Iris pigment epithelial cell (primary cell): ENCODE measurements at regions not wholly inside any gene's neighbourhood (a gene's known extent, or its start where the extent isn't known, plus 50 kb on each side); places are given as distances from the start of the nearest gene placed in this dataset.
"Not testable (repeated sequence)": the region's sequence is repeated elsewhere in the genome, so short reads cannot be mapped to it uniquely, and the experiment has no call there.

Experiments
- DNase-seq: peaks from one replicate; pipeline ENCODE4 v3.0.0-alpha.2; 2011; ENCODE audit warnings: low read depth

GRCh38 chr1:38500891-38501290, 358.7 kb downstream of the RRAGC start:
- no peak for DNase-seq

GRCh38 chr1:38500352-38500751, 359.2 kb downstream of the RRAGC start:
- peak; percentile 12 for DNase-seq

- no peak for DNase-seq
Observed at GRCh38 chr1:38498686-38499085, 360.9 kb downstream of the RRAGC start.

GRCh38 chr1:38497921-38498656, 361.5 kb downstream of the RRAGC start:
- no peak for DNase-seq

- not testable (repeated sequence) for DNase-seq
Observed at GRCh38 chr1:38493306-38493705, 366.3 kb downstream of the RRAGC start.

GRCh38 chr1:38489844-38490270, 369.7 kb downstream of the RRAGC start:
- peak; percentile 3 for DNase-seq

DNA sequence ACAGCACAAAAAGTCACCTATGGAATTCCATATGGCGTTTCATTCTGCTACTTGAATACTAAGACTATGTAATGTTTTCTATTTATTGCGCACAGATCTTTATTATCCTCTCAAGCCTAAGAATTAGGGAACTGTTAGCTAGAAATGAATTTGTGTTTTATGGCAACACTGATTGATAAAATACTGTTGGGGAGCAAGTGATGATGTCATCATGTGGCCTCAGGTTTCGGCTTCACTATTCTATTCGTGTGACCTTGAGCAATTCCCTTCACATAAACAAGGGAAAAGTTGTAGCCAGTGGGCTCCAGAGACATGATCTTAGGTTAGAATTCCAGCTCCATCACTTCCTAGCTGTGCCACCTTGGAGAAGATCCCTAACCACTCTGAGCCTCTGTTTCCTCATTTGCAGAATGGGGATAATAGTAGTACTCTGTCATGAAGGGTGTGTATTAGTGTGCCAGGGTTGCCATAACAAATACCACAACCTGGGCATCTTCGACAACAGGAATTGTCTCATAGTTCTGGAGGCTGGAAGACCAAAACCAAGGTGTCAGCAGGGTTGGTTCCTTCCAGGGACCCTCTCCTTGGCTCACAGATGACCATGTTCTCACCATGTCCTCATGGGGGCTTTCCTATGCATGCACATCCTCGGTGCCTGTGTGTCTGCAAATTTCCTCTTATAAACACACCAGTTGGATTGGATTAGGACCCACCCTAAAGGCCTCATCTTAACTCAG, 371.2 kb downstream of the RRAGC start:
- DNase-seq, result no peak

DNA sequence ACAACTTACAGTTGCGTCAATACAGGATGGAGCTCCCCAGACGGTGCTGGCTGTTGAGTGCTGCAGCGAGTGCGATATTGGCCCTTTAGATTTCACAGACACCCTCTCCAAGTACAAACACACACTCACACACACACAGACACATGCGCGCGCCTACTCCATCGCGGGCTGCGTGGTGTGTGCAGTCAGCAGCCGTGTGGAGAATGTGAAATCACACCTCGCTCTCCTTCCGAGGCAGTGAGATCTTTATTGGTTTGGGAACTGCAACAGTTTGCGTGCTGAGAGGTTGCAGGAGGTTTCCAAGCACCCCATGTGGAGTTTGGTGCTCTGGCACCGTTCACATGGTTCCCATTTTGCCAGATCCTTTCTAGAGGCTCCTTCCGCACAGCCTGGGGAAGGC, 372.2 kb downstream of the RRAGC start:
- DNase-seq, result no peak

- no peak for DNase-seq
Observed at GRCh38 chr1:38486085-38486484, 373.5 kb downstream of the RRAGC start.

- no peak for DNase-seq
Observed at GRCh38 chr1:38481871-38482826, 377.4 kb downstream of the RRAGC start.

GRCh38 chr1:38479662-38480061, 379.9 kb downstream of the RRAGC start:
- not testable (repeated sequence) for DNase-seq

- DNase-seq, result no peak
Observed at GRCh38 chr1:38477811-38478210, 381.8 kb downstream of the RRAGC start.

GRCh38 chr1:38476850-38477178, 382.8 kb downstream of the RRAGC start:
- DNase-seq, result no peak

GRCh38 chr1:38476111-38476849, 383.3 kb downstream of the RRAGC start:
- DNase-seq, result no peak

DNA sequence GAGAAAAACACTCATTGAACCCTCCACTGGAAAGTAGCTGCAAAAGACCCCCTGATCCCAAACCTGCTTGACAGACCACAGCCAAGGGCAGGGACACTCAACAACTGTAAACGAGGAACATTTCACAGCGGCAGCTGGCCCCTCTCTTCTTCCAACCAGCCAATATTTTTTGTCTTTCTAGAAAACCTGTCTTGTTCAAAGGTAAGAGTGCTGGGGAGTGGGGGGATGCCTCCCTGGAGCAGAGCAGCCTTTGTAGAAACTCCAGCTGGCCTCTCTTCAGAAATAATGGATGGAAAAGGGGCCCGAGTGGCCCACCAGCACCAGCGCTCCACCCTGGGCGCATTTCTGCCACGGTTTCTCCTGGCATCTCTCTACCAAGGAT, 384.0 kb downstream of the RRAGC start:
- no peak for DNase-seq

DNA sequence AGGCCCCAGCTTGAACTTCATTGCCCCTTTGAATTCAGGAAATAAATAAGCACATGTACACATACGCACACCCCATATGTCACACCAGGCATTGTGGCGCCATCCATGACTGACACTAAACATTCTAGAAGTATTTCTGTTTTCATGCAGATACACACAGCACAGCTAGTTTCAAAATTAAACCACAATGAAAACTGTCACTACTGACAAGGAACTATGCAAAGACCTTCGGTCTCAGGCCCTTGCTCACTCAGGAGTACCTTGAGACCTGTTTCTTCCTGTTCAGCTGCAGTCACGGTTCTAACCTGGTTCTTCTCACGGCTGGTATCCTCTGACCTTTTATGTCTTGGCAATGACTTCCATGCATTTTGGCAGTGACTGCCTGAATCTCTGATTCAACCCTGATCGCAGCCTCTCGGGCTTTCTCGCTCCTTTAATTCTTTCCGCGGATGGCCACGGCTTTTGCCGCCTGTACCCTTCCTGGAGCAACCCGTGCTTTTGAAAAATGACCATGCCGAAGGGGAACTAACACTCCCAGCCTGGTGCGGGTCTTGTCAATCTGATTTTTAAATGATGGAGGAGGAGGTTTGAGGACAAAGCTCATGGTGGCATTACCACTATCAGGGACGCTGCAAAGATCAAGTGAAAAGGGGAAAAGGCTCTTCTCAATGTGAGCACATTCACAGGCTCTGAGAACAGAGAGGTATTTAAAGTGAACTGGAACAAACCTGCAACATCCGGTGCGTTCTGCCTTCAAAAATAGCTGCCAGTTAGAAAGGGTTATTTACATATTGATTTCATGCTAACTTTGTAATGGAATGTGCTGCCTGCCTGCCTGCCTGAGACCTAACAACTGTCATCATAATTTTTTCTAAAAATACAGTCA, 384.6 kb downstream of the RRAGC start:
- DNase-seq, result no peak

GRCh38 chr1:38466487-38466886, 393.1 kb downstream of the RRAGC start:
- DNase-seq, result no peak

- DNase-seq, result no peak
Observed at GRCh38 chr1:38465460-38465859, 394.1 kb downstream of the RRAGC start.

DNA sequence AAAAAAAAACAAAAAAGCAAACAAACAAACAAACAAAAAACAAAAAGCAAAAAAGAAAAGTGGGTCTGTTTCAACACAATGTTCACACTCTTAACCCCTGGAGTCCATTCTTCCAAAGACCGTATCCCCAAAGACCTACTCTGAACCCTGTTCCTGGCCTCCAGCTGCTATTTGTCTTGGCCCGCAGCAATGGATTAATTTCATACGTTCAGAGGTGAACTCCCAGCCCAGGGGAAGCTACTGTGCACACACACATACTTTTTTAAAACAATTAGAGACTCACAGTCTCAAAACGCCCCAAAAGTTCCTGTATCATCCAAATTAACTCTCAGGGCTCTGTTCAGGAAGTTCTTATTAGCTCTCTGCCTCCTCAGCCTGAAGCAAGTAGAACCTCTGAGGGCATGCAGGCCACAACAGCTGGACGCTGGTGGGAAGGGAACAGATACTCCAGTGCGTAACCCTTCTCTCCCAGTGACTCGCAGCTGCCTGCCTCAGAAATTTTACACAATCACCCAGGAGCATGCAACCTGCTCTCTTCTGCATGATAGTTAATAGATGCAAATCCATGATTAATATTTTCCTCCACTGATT, 395.4 kb downstream of the RRAGC start:
- no peak for DNase-seq

DNA sequence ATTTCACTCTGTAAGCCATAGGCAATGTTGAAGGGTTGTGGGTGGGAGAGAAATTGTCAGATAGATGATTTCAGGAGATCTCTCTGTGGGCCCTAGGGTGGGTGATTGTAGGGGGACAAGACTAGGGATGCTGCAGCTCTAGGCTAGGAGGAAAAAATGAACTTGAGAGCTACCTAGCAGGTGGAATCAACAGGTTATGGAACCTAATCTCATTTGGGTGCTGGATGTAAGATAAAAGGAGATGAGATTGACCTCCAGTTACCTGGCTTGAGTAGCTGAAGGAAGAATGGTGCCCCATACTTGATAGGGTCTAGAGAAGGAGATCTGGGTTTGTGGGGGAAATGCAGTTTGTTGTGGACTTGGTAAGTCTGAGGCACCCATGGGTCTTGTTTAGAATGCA, 396.5 kb downstream of the RRAGC start:
- DNase-seq, result no peak

DNA sequence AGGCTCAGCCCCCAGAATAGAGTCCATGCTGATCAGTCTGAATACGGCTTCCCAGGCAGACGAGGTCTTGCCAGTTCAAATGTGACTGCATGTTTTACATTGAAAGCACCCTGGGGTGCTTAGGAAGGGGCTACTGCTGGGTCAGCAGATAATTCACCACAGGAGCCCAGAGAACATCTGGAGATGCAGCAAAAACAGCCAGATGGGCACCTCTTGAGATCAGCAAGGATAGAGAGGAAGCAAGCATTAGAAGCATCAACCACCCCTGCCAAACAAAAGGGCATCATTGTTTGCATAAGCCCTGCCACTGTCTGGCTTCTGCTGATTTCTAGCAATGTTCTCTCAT, 403.1 kb downstream of the RRAGC start:
- no peak for DNase-seq
